NCI-H345 treated with DMSO at 0.1 percent for 48 hours (cell line): ENCODE measurements at regions not wholly inside any gene's neighbourhood (a gene's known extent, or its start where the extent isn't known, plus 50 kb on each side); places are given as distances from the start of the nearest gene placed in this dataset.

Experiments used
- DNase-seq: peaks from one replicate; lab custom pipeline; 2025; ENCODE audit not compliant: unreplicated experiment; lab: John Stamatoyannopoulos, UW

DNA sequence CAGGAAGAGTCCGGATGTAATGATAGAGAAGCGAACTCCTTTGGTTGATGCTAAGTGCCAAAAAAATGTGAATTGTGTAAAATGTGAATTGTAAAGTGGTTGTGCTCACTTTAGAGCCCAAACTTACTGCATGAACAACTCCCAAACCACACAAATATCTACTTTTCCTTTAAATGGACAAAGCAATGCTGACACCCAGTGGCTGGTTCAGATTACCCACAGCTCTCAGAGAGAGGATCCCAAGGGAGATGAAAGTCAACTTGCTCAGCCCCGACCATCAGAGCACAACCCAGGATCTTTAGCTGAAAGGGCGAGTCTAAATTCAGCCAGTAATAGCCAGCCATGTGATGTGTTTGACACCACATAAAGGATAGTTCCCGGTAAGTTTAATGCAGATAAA, 133.7 kb downstream of the NMUR2 start:
- peak; percentile 11 for DNase-seq

DNA sequence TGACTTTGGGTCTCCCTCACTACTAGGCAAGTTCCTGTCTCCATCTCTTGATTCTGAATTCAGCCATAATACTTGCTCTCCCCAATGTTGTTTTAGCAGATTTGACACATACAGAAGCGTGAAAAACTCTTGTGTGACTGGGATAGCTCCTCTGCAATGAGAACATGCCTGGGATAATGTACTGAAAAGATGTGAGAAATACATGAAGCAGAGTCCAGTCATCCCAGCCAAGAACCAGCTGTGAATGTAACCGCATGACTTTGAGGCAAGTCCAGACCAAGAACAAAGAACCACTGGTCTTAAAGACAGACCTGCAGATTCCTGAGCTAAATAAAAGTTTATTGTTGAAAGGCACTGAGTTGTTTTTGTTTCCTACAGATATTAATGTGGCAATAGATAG, 135.0 kb downstream of the NMUR2 start:
- DNase-seq: no peak

DNA sequence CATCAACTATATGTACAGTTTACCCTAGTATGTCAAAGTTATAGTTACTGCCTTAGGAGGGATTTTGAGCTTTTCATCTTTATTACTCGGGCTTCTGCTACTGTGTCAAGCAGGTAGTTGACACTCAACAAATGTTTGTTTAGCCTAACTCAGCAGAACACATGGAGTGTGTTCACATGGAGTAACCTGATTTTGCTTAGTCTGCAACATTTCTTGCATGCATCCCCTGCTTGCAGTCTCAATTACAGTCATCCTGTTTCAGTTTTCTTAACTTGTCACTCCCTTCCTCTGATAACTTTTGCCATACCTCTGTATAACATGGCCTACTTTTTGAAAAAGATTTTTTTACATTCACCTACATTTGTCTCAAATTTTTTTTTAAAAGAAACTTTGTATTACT, 135.5 kb downstream of the NMUR2 start:
- no peak for DNase-seq

DNA sequence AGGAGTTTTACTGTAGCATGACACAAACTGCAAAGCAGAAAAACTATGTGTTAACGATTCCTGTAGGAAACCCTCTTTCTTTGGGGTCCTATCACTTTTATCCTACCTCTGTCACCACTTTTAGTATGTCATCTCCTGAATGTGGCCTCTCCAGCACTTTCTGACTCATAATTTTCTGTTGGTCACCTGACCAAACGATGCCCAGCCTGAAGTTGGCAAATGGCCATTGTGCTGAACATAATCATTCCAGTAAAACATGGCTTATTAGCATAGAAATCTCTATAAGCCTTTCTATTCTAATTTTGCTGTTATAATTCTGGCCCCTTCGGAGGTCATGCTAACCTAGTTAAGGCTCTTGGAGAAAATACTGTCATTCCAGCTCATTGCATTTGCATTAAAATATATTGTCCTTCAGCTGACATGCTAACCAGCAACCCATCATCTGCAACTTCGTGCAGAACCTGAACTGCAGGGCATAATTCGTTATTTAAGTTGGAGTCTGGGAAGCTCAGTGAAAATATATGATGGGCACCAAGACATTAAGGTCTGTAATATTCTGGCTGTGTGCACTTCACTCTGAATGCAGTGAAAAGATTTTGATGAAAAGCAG, 140.3 kb downstream of the NMUR2 start:
- no peak for DNase-seq

DNA sequence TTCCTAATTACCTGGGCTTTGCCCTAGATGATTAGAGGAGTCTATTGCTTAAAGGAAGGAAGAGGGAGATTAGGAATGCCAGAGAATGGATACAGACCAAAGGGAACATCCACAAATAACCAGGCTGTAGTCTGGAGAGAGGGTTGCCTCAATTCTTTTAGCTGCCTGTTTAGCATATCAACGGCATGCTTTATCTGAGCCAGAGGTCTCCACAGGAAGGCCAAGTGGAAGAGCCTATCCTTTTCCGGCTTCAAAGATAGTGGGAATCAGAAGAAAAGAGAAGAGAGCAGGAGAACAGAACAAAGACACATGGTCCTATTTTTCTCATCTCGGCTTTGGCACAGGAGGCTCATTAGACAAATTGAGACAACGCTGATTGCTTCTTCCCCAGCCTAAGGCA, 142.4 kb downstream of the NMUR2 start:
- no peak for DNase-seq

DNA sequence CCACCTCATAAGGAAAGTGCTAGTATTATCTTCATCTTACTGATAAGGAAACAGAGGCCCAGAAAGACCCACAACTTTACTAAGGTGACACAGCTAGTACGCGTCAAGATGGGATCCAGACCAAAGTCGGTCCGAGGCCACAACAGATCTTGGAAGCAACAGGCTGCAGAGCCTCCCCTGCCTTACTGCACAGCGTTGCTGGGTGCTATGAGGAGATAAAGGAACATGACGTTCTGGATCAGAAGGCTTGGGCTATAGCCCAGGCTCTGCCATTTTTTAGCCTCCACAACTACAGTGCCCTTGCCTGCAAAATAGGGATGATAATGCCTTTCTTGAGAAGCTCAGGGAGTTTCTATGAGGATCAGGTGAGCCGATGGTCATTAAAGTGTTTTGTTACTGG, 144.1 kb downstream of the NMUR2 start:
- DNase-seq: no peak

DNA sequence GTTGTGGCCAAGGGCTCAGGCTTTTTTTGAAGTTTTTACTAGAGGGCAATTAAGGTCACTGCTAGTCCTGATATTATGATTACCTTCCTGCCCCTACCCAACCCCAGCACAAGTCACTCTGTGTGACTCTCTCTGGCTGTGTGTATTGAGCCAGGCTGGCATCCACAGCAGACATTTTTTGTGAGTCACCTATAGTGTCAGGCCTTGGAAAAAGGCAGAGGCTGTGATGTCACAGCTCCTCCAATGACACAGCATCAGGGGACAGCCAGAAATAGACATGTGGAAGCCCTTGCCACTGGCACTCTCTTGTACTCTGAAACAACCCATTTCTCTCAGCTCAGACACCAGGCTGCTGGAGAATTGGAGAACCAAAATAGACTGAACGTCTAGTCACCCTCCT, 145.4 kb downstream of the NMUR2 start:
- DNase-seq: no peak

DNA sequence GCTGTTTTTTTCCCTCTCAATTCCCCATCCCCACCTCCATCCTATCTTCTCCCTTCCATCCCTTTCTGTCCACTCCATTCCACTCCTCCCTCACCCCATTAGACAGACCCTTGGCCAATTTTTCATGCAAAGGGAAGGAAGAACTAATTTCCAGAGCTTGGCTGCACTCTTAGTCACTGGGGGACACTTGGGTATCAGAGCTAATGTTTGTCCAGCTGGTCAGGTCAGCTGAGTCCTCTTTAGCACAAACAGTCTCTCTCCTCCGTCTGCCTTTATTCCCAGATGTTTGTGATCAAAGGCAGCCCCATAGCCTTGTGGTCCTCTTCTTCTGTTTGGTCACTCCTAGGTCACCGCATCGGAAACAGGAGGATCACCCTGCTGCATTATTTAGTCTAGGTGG, 148.5 kb downstream of the NMUR2 start:
- no peak for DNase-seq

DNA sequence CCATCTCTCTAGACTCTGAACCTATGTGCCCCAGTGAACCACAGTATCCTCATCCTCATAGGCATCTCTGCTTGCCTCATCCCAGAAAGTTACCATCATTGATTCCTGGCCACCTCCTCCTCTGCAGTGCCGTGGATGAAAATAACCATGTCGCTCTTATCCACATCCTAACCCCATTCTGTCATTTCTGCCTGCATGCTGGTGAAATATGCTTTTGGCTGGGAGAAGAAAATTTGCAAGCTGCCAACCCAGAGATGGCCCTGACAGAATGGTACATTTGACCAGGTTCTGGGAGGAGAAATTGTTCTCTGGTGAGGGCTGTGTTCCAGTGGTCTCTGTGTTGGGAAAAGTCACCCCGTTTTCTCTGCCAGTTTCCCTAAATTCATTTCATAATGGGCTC, 149.7 kb downstream of the NMUR2 start:
- no peak for DNase-seq

DNA sequence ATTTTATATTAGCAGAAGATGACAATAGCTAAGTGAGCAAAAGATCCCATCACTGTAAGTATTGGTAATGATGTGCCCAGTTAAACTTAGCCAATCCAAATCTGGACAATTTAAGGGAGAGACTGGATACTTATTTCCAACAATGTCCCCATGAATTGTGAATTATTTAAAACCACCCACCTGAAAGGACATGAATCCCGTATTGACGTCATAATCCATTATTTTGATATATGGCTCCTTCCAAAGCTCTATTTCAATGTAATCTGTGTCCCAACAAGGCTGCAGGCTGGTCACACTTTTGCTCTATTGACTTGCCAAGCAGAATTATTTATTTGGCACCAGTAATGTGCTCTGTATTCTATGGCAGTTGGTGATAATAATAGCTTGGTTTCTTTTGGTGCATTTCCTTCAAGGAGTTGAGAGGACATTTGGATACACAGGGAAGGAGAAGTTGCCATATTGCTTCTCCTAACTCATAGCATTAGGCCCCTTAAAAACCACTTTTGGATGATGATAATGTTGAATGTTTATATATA, 157.2 kb downstream of the NMUR2 start:
- DNase-seq: no peak

DNA sequence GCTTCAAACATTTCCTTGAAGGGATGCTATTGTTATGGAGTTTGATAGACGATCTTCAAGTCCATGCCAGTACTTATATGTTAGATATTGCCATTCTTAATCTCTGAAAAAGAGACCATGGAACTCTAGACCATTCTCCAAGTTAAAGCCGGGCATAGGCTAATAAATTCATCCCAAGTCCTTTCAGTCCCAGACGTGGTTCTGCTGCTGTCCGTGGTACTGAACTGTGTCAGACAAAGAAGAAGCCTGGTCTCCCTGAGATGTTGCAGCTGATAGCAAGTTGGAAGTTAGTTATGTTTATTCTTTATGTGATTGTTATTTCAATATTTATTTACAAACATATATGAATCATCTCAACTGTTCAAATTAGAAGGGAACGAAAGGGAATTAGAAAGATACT, 158.7 kb downstream of the NMUR2 start:
- no peak for DNase-seq

DNA sequence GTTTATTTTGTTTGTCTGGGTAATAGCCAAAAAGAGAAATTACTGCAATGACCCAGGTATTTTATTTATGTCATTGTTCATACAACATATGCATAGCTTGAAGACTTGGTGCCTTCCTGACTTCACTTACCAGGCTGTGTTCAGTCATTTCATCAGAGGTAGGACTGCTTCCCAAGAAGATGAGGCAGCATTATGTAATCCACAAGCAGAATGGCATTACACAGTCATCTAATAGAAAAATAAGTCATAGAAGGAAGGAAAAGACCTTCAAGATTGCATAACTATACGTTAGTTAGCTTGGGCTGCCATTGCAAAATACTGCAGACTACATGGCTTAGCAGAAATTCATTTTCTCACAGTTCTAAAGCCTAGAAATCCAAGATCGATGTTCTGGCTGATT, 167.5 kb downstream of the NMUR2 start:
- no peak for DNase-seq

DNA sequence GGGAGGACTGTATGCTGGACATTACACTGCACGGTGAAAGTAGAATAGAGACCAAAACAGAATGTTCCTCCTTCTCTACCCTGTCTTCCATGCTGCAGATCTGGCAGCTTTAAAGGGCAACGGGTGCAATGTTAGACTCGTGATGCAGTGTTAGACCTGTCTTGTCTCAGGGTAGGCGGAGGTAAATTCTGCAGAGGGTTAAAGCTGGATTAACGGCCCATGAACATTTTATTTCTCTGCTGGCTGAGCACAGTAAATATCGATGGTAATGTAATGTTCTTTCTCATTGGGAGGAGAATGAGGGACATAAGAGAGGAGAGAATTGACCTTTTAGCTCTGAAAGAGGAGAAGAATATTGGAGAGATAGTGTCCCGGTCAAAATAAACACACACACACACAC, 178.9 kb downstream of the NMUR2 start:
- DNase-seq: no peak

DNA sequence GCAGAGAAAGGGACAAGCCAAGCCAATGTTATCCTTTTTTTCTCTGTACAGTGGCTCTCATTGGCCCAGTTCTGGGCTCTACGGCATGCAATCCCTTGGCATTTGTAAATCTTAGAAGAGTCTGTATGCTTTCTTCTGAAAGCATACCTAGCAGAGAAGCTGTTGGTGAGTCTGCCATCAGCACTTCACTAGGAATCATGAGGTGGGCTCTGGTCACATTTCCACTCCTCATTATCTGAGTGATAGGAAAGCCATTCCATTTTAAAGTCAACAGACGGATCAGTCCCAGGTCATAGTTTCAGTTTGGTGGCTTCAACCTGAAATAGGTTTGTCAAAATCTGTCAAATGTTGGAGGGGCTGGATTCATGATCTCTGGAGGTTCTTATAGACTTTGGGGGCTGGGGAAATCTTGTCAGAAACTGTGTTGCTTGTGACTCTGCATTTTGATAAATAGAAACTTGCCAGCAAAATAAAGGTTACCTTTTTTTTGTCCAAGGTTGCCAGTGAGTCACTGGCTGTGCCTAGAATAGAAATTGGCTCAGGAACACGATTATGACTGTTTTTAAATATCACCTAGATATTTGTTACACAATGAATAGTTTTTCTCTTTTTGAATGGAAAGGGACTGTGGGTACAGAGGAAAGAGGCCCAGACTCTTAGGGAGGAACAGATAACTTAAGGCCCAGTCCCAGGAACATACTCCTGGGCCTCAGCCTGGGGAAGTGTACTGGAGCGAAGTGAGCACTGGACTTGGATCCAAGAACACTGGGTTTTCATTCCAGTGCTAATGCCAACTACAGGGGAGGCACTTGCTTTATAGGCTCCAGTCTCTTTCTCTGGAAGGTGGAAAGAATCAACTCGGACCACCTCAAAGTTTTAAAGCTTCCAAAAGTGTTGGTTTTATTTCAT, 183.1 kb downstream of the NMUR2 start:
- DNase-seq: no peak

DNA sequence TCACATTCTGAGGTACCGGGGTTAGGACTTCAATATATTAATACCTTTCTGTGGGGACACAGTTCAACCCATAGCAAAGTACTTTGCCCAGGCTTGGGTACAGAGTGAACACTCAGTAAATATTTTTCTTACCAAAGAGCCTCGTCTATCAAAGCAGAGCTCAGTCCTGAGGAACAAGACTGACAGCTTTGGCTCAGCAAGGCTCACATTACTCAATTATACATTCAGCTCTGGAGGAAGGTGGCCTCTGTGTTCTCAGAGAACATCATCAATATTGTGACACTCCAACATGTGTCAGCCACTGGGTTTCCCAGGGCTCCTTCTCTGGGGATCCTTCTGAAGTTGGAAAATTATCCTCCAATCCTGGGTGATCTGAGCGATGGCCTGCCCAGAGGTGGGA, 186.4 kb downstream of the NMUR2 start:
- DNase-seq: no peak

DNA sequence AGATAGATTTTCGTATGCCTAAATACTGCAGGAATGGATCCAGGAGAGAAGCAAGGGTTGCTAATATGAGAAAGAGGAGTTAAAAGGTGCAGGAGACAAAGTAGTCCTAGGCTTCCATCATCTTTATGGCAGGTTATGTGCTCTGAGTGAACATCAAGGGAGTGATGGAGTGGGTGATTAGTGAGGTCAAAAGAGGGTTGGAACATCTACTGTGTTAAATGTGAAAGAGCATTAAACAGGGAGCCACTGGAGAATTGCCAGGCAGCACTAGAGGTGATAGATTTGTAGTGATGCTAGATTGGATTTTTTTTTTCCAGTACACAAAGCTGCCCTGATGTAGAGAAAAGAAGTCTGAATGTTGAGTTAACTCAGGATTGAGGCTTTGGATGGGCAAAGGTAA, 199.3 kb downstream of the NMUR2 start:
- no peak for DNase-seq

DNA sequence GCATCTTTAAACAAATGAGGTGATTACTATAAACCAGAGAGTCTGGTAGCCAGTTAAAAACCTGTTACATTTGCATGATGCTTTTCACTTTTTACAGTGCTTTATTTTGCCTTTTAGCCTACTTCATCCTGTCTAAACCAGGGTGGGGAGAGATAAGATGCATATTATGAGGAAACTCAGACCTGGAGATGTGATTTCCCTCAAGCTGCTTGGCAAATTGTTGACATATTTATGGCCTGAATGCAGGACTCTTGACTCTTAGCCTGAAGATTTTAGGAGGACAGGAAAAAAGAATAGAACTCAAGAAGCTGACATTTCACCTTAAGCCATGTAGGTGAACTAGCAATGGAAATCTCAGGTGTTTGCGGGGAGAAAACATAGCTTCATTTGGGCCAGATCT, 202.8 kb downstream of the NMUR2 start:
- no peak for DNase-seq

DNA sequence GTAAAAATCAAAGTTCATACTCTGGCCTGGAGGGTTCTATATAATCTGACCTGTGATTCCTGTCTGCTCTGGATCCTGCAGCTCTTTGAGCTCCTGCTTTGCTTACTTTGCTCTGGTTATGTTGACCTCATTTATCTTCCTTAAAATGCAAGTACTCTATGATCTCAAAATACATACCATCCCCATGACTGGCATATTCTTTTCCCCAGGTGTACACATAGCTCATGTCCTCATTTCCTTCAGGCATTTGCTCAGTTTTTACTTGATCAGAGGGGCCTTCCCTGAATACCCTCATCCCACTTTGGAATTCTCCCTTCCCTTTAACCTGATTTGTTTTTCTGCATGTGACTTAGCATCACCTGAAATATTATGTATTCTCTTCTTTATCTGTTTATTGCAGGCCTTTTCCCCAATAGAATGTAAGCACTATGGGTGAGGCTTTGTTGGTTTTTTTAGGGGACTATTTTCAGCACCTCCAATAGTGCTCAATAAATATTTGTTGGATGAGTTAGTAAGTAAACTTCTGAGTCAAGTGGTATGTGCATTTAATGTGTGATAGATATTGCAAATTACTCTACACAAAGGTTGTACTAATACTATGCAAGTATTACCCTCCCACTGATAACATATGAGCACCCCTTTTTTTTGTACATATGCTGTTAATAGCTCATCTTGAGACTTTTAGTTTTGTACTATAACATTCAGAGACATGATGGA, 211.5 kb downstream of the NMUR2 start:
- no peak for DNase-seq

DNA sequence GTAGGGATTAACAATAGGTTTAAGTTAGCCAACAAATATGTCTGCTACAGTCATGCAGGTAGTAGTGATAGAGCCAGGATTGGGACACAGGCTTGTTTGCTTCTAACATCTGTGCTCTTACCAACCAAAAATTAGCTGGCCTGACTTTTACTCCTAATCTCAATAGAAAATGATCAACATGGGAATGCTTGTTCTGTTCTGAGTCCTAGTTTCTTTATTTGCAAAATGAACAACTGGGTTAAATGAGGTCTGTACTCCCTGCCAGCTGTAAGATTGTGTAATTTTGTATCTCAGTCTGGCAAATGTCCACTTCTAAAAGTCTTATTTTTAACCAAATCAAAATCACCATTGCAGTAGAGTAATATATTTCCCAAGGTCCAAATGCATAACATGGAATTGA, 216.8 kb downstream of the NMUR2 start:
- no peak for DNase-seq

DNA sequence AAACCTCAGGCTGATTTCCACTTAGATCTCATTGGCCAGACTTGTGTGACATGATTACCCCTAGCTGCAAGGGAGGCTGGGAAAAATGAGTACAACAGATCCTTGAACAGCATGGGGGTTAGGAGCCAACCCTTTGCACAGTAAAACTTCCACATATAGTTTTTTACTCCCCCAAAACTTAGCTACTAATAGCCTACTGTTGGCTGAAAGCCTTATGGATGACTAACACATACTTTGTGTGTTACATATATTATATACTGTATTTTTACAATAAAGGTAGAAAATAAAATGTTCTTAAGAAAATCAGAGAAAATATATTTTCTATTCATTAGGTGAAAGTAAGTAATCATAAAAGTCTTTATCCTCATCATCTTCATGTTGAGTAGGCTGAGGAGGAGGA, 217.4 kb downstream of the NMUR2 start:
- no peak for DNase-seq

DNA sequence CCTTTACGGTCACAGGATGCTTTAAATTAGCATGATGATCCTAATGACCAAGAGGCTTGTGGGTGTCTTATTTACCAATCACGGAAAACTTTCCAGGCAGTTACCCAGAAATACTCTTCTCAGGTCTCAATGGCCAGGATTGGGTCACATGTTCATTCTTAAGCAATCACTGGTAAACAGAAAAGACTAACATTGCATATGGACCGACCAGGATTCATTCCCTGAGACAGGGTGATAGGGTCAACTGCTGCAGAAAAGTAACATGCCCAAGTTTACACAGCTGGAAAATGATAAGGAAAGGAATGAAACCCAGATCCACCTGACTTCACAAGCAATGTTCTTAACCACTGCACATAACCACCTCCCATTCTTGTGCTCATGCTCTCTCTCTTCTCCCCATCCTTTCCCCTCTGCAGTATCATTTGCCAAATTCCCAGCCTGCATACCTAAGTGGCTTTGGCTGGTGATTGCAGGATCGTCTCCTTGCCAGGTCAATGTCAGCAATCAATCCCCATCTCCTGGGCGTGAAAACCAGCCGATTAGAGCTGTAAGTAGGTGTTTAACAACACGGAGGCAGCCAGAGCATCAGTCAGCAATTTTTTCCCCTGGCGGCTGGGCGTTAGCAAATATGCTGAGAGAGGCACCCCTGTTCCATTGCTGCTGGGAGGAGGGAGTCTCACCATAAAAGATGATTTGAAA, 219.4 kb downstream of the NMUR2 start:
- no peak for DNase-seq
